ENCODE measurements at regions not wholly inside any gene's neighbourhood (a gene's known extent, or its start where the extent isn't known, plus 50 kb on each side); places are given as distances from the start of the nearest gene placed in this dataset.

DNA sequence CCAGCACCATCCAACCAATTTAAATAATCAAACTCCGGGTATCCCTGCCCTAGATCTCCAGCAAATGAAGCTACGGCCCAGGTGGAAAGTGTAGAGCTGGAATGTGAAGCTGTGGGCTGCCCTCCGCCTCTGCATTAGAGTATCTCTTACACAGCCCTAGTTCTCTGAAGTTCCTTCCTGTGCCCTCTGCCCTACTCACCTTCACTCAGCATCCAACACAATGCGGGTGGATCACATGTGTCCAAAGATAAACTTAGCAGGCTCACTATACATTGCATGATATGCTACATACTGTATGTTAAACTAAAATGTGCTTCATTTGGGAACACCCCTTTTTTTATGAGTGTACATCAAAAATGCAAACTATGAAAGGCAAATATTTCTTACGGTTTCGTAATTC is 70.0 kb upstream of the RAD23B start:
- no peak for DNase-seq

- no peak for DNase-seq
Measured at GRCh38 chr9:107213561-107214028, 69.5 kb upstream of the RAD23B start.

- no peak for DNase-seq
Measured at GRCh38 chr9:107214381-107214780, 68.7 kb upstream of the RAD23B start.

GRCh38 chr9:107214915-107215314 is 68.2 kb upstream of the RAD23B start:
- DNase-seq, result no peak

DNA sequence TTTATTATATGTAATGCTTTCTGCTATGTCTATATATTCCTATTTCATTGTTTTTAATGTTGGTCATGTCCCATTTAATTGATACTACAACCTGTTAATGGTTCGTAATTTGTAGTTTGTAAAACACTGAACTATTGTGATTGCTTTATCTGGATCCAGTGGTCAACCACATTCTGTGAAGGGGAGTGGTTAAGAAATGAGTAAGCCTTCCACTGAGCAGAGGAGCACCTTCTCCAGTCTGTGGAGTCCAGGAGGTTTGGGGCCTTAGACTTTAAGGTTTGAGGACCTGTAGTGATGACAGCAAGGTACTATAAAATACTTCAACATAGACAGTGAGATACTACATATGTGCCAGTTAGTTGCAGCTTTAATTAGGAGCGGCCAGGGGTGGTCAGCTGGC is 67.7 kb upstream of the RAD23B start:
- DNase-seq, result no peak

DNA sequence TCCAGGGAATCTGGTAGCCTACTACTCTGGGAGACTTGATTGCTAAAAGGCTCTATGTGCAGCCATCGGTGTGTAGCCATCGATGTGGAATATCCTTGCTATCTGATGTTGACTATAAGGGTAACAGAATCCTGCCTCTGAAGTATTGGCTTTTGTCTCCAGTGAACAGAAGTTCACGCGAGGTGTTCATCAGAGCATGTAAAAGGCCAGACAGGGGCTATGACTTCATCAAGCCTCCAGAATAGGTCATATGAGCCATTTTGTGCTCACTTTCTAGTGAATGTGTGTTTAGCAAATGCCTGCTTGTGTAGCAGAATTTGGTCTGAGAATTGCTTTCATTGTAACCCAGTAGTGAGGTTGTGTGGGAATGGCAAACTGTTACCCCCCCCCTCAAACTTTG is 66.8 kb upstream of the RAD23B start:
- DNase-seq, result no peak

DNA sequence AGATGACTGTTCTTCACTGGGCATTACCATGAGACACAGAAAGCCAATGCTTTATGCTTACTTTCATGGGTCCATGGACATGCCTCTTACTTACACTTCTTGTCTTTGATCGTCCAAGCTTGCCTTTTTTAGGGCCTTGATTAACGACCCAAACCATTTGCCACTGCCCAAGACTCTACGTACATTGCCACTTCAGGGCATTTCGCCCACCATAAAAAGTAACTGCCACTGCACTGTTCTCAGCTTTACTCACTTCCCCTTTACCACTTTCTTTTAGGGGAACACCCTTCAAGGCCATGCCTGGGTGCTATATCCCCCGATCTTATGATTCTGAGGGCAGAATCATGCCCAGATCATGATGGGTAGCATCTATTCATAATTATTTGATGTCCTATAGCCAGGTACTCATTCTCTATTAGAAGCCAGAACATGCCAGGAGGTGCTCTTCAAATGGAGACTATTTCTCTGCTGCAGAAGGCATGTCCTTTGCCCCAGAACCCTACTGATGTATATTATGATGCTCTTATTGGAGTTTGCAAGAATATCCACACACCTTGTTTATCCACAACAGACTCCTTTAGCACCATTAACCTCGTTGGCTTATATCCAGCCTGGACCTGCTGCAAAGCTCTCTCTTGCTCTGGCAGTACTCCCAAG is 64.1 kb upstream of the RAD23B start:
- DNase-seq, result no peak

DNA sequence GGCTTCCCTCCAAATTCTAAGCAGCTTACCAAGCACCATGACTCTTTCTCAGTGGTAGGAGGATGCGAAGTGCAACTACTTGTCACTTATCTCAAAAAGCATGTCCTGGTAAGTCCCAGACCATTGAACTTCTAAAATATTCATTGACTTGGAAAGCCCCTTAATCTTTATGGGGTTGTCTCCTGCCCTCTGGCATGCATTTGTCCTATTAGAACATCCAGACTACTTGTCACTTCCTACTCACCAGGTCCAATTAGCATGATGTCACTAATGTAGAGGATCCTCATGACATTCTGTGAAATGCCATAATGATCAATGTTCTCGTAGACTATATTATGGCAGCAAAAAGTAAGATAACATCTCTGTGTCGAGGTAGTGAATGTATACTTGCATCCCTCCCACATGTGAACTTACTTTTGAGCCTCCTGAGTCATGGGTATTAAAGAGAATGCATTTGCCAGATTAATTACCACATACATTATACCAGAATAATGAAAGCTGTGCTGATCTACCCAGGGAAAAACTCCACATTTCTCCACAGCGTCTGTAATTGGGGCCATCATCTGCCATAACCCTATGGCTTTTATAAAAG is 63.5 kb upstream of the RAD23B start:
- no peak for DNase-seq

GRCh38 chr9:107221321-107221720 is 61.8 kb upstream of the RAD23B start:
- DNase-seq, result no peak

DNA sequence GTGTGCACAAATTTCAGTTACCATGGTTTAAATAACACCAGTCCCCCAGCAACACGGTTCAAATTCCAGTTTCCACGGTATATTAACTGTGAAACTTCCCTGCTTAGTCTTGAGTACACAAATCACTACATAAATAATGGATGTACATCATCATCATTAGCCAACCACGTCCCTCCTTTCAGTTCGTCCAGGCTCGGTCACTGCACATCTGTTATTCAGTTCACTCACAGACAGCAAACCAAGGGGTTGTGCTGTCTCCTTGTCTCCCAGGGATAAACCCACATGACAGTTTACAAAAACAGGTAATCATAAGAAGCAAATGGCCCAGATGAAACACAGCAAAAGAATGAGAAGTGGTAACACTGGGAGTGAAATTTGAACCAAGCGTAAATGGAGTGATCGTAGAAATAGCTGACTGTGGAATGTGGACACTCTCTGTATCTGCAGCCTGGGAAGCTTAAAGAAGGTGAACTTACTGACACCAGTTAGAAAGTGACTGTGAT is 61.0 kb upstream of the RAD23B start:
- DNase-seq, result no peak

- no peak for DNase-seq
Measured at GRCh38 chr9:107223381-107223780, 59.7 kb upstream of the RAD23B start.

DNA sequence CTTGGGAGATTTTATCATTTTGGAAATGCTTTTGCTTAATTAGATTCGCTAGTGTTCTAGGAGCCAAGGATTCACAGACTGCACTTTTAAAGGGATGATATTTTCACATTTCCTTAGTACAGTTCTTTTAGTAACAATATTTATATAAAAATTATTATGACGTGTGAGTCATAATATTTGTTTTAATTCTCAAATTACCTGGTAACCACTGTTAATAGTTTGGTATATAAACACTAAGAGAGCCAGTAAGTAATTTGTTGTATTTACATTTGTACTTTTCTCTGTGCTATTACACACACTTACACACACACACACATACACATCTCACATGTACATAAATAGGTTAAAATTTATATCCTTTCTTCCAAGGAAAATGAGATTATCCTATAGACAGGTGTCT is 58.8 kb upstream of the RAD23B start:
- no peak for DNase-seq

DNA sequence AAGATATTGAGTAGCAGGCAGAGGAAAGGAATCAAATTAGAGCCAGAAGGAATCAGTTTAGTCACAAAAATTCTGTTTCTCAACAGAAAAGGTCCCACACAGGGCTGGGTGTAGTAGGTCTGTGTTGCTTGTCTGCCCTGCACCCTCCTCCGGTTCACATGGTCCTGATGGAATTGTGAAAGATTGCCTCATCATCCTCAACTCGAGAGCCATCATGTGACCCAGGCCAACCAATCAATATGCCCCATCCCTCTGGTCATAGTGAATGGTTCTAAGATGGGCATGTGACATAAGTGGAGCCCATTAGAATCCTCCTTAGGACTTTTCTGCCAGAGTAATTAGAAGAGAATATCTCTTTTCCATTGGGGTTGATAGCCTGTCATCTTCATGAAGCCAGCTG is 56.7 kb upstream of the RAD23B start:
- no peak for DNase-seq

- no peak for DNase-seq
Measured at GRCh38 chr9:107227774-107228173, 55.3 kb upstream of the RAD23B start.

DNA sequence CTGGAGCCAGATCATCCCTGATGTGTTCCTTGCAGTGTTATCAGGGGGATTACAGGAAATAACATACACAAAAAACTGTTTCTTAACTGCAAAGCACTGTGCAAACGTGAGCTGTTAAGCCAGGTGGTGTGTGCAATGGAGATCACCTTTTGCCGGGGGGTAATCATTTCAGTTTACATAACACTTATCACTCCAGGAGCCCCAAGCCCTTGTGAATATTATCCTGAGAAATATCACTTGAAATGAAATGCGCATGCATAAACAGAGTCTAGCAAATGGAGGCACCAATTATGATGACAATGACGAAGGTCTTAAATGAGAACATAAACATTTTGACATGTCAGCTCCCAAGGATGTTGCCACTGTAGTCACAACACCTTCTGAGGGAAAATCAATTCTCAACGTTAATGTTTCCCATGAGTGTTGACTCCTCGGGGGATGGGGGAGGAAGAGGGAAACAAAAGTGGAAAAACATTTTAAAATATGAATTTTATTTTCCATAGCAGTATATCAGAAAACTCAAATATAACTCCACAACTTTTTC is 54.5 kb upstream of the RAD23B start:
- no peak for DNase-seq

- DNase-seq, result no peak
Measured at GRCh38 chr9:107229241-107229741, 53.8 kb upstream of the RAD23B start.

Data from GF-D8 (cell line).